ENCODE measurements at regions not wholly inside any gene's neighbourhood (a gene's known extent, or its start where the extent isn't known, plus 50 kb on each side); places are given as distances from the start of the nearest gene placed in this dataset.
A peak's percentile ranks its signal among the peaks of the same experiment; 100 is the strongest.

- Histone ChIP-seq H3K9me2 (replicated peaks; ENCODE audit: low read length) (no peaks in the 10 kb centered on the region), H3K27me3 (ENCODE audit: low read length) (no peaks in the 10 kb centered on the region), H2AFZ (ENCODE audit: low read length) (no peak overlapping the region), H3K9me3 (ENCODE audit: low read length) (no peaks in the 10 kb centered on the region), H3K79me2 (ENCODE audit: low read length) (no peaks in the 10 kb centered on the region), H4K20me1 (ENCODE audit: low read length) (no peaks in the 10 kb centered on the region), H3F3A (ENCODE audit: low read length, unreplicated experiment) (no peaks in the 10 kb centered on the region), H3K27ac (ENCODE audit: low read length) (no peak overlapping the region), H3K4me3 (ENCODE audit: low read length) (no peak overlapping the region), H3K9ac (ENCODE audit: low read length) (no peak overlapping the region), H3K4me1 (ENCODE audit: insufficient read depth, low read length) (no peaks in the 10 kb centered on the region), H3K36me3 (ENCODE audit: low read depth, low read length) (no peaks in the 10 kb centered on the region), H3K4me2 (ENCODE audit: low read length) (no peak overlapping the region)
- ATAC-seq, result no peak
- intact Hi-C loops (cut with micrococcal nuclease), result no loop called here
- ChIA-PET POLR2A (ENCODE audit: unreplicated experiment) (no interaction called here), CTCF (no interaction called here)
- no peak for TF ChIP-seq EZH2phosphoT487 (IDR thresholded peaks at IDR 0.05; ENCODE audit: borderline replicate concordance, low read length)
- TF ChIP-seq CTCF (conservative IDR thresholded peaks at IDR 0.05; ENCODE audit: low read depth, low read length), result no peak
- no peak for TF ChIP-seq EZH2 (IDR thresholded peaks at IDR 0.05; ENCODE audit: low read length, unreplicated experiment)
- BruUV-seq (replicated peaks), result no TSS peak
- no peak for DNase-seq
Observed at GRCh38 chr3:146770881-146771280, 165.7 kb upstream of the PLSCR5 start.

- no peaks in the 10 kb centered on the region for H3F3A ChIP-seq (ENCODE audit: low read length, unreplicated experiment)
- H3K27ac ChIP-seq (ENCODE audit: low read length), result no peak overlapping the region
- ChIA-PET POLR2A (ENCODE audit: unreplicated experiment) (no interaction called here), CTCF (no interaction called here)
- H3K4me3 ChIP-seq (ENCODE audit: low read length), result no peak overlapping the region
- H4K20me1 ChIP-seq (ENCODE audit: low read length), result no peaks in the 10 kb centered on the region
- intact Hi-C loops (cut with micrococcal nuclease), result no loop called here
- no peak for ATAC-seq
- H2AFZ ChIP-seq (ENCODE audit: low read length), result no peak overlapping the region
- no peaks in the 10 kb centered on the region for H3K4me1 ChIP-seq (ENCODE audit: insufficient read depth, low read length)
- BruUV-seq (replicated peaks), result no TSS peak
- H3K27me3 ChIP-seq (ENCODE audit: low read length), result no peaks in the 10 kb centered on the region
- no peaks in the 10 kb centered on the region for H3K79me2 ChIP-seq (ENCODE audit: low read length)
- H3K36me3 ChIP-seq (ENCODE audit: low read depth, low read length), result no peaks in the 10 kb centered on the region
- no peak overlapping the region for H3K9ac ChIP-seq (ENCODE audit: low read length)
- no peak for DNase-seq
- H3K4me2 ChIP-seq (ENCODE audit: low read length), result no peak overlapping the region
- H3K9me3 ChIP-seq (ENCODE audit: low read length), result no peaks in the 10 kb centered on the region
- no peaks in the 10 kb centered on the region for H3K9me2 ChIP-seq (replicated peaks; ENCODE audit: low read length)
- TF ChIP-seq CTCF (conservative IDR thresholded peaks at IDR 0.05; ENCODE audit: low read depth, low read length) (no peak), EZH2 (IDR thresholded peaks at IDR 0.05; ENCODE audit: low read length, unreplicated experiment) (no peak), EZH2phosphoT487 (IDR thresholded peaks at IDR 0.05; ENCODE audit: borderline replicate concordance, low read length) (no peak)
Observed at GRCh38 chr3:146770301-146770700, 165.2 kb upstream of the PLSCR5 start.

DNA sequence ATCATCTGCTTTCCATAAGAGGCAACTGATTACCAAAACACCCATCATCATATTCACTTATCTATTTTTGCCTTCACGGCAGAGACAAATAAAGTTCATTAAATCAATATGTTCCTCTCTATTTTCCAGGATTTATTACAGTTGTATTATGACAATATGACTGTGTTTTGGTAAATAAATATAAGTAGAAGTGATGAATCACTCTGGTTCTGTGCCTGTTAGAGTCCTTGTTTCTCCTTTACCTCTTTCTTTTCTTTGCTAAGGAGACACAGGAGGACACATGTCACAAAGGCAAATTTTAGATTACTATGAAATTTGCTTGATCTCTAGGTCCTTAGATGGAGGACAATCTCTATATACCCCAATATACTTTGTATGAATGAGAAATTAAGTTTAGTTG, 152.6 kb upstream of the PLSCR5 start:
- Histone ChIP-seq H3K9me2 (replicated peaks; ENCODE audit: low read length) (no peaks in the 10 kb centered on the region), H3K9me3 (ENCODE audit: low read length) (no peaks in the 10 kb centered on the region), H3F3A (ENCODE audit: low read length, unreplicated experiment) (no peaks in the 10 kb centered on the region), H3K4me2 (ENCODE audit: low read length) (no peak overlapping the region), H3K4me3 (ENCODE audit: low read length) (no peak overlapping the region), H3K79me2 (ENCODE audit: low read length) (no peaks in the 10 kb centered on the region), H3K27ac (ENCODE audit: low read length) (no peak overlapping the region), H3K9ac (ENCODE audit: low read length) (no peak overlapping the region), H3K27me3 (ENCODE audit: low read length) (0 out of 2 replicates have a peak, but pooled peaks cover 7% of the 10 kb centered on the region), H2AFZ (ENCODE audit: low read length) (no peak overlapping the region), H3K4me1 (ENCODE audit: insufficient read depth, low read length) (0 out of 2 replicates have a peak, but pooled peaks cover 6% of the 10 kb centered on the region), H3K36me3 (ENCODE audit: low read depth, low read length) (no peaks in the 10 kb centered on the region), H4K20me1 (ENCODE audit: low read length) (no peaks in the 10 kb centered on the region)
- DNase-seq (peak; percentile 21), ATAC-seq (peak; percentile 95)
- ChIA-PET POLR2A (ENCODE audit: unreplicated experiment) (no interaction called here), CTCF (no interaction called here)
- no peak for TF ChIP-seq EZH2phosphoT487 (IDR thresholded peaks at IDR 0.05; ENCODE audit: borderline replicate concordance, low read length)
- TF ChIP-seq CTCF (conservative IDR thresholded peaks at IDR 0.05; ENCODE audit: low read depth, low read length), result no peak
- no peak for TF ChIP-seq EZH2 (IDR thresholded peaks at IDR 0.05; ENCODE audit: low read length, unreplicated experiment)
- no TSS peak for BruUV-seq (replicated peaks)
- intact Hi-C loops (cut with micrococcal nuclease), result no loop called here
